Non-pigmented ciliary epithelial cell (primary cell): ENCODE measurements at regions not wholly inside any gene's neighbourhood (a gene's known extent, or its start where the extent isn't known, plus 50 kb on each side); places are given as distances from the start of the nearest gene placed in this dataset.

Source experiments
- DNase-seq: peaks from one replicate; pipeline ENCODE4 v3.0.0-alpha.2; 2010; ENCODE audit warnings: low read depth

GRCh38 chr1:235027076-235027861 lies 101.4 kb downstream of the TOMM20 start:
- DNase-seq = no peak

DNA sequence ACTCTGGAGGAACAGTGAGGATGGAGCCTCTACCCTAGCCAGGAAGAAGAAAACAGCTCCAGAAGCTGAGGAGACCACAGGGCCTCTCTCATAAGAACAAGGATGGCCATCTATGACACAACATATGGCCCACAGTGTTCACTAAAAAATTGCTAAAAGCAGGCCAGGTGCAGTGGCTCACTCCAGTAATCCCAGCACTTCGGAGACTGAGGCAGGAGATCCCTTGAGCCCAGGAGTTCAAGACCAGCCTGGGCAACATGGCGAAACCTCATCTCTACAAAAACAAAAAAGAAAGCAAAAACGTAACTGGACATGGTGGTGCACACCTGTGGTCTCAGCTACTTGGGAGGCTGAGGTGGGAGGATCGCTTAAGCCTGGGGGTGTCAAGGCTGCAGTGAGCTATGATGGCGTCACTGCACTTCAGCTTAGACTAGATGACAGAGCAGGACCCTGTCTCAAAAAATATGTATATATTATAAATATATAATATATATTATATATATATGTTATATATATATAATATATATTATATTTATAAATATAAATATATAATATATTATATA lies 103.1 kb downstream of the TOMM20 start:
- DNase-seq = no peak

- no peak for DNase-seq
Measured at GRCh38 chr1:235024711-235025421, 103.8 kb downstream of the TOMM20 start.

- DNase-seq = no peak
Measured at GRCh38 chr1:235023711-235024439, 104.8 kb downstream of the TOMM20 start.

- no peak for DNase-seq
Measured at GRCh38 chr1:235022981-235023710, 105.5 kb downstream of the TOMM20 start.

DNA sequence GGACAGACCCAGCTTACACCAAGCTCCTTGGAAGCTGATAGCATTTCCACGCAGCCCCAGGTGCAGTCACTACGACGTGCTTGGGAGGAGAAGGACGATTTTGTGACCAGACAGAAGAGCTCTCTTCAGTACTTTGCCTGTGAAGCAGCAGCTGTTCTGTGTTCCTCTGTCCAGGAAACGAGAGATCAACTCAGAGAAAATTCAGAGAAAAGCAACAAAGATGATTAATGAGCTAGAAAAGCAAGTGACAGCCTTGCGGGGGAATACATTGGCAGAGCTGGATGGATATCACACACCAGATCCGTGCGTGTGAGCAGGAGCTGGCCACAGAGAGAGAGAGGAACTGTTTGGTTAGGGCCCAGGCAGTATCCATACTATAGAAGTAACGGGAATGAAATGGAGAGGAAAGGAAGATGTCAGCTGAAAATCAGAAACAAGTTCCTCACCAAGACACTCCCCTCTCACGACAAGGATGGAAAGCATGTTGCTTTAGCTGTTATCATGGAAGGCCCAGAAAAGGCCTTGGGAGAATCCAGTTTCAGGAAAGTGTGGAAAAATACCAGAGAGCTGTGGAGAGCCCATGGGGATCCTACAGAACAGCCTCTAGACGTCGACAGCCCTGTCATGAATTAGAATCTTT lies 106.2 kb downstream of the TOMM20 start:
- DNase-seq = no peak

DNA sequence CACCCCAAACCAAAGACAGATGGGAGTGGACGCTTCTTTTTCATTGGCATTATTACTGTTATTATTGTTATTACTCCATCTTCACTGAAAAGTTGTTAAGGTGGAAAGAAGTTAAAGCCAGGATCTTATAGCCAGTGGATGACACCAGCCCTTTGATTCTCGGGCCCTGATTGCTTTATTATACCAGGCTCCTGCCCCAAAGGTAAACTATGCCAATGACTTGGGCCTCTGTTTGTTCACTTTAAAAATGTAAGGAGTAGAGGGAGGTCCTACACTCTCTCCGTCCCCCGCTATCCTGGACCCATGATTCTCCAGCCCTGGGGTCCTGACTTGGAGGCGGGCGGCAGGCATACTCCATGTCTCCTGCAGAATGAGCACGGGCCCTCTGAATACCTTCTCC lies 106.8 kb downstream of the TOMM20 start:
- no peak for DNase-seq

- DNase-seq = no peak
Measured at GRCh38 chr1:235021321-235021720, 107.3 kb downstream of the TOMM20 start.

- no peak for DNase-seq
Measured at GRCh38 chr1:235019961-235020360, 108.7 kb downstream of the TOMM20 start.

GRCh38 chr1:235019471-235019870 lies 109.2 kb downstream of the TOMM20 start:
- no peak for DNase-seq

- DNase-seq = no peak
Measured at GRCh38 chr1:235018720-235019444, 109.8 kb downstream of the TOMM20 start.

DNA sequence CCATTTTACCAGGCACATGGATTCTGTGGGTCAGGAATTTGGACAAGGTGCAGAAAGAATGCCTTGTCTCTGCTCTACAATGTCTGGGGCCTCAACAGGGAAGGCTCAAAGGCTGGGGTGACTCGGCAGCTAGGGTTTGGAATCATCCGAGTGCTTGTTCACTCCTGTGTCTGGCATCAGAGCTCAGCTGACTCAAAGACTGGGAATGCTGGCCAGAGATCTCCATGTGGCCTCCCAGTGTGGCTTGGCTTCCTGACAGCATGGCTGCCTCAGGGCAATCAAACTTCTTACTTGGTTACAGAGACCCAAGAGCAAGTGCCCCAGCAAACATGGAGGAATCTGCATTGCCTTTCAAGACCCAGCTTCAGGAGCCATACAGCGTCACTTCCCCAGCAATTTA lies 110.5 kb downstream of the TOMM20 start:
- DNase-seq = peak; percentile 92

DNA sequence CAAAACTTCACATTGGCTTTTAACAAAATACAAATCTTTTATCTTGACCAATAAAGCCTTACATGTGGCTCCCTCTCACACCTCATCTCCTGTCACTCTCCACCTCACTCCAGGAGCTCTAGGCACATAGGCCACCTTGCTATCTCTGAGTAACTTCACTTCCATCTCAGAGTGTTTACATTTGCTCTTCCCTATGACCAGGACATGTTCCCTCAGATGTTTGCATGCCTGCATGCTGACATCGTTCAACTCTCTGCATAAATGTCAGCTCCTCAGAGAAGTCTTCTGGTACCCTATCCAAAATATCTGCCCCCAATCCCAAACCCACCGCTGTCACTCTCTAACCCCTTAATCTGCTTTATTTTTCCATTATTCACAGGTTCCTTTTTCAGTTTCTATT lies 110.9 kb downstream of the TOMM20 start:
- no peak for DNase-seq

DNA sequence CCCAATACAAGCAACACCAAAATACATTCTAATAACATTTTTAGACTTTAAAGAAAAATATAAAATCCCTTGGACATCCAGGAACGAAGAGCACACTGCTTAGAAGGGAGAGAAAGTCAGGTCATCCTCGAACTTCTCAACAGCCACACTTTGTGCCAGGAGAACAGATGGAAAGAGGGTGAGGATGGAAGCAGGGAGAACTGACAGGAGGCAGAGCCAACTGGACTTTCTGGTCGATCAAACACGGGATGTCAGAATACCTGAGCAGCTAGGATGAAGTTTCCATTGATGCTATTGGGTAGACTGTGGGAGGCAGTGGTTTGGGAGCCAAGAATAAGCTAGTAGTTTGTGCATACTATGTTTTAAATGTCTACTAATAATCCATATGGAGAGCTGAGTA lies 111.4 kb downstream of the TOMM20 start:
- no peak for DNase-seq

DNA sequence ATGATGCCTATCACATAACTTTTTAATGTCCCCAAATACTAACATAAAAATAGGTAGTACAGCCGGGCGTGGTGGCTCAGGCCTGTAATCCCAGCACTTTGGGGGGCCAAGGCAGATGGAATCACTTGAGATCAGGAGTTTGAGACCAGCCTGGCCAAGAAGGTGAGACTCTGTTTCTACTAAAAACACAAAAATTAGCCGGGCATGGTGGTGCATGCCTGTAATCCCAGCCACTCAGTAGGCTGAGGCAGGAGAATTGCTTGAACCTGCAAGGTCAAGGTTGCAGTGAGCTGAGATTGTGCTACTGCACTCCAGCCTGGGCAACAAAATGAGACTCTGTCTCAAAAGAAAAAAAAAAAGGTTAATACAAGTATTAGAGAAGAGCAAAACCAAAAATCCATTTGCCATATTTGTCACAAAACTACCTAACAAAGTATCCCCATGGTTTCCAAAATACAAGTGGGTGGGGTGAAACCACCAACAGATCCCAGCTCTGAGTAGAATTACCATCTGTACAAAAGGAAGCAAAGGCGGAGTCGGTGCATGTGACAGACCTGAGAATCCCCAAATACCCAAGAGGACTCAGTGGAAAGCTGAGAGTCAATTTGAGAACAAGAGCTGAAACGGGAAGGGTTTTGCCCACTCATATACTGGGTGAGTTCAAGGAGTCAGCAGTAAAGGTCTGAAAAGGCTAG lies 113.2 kb downstream of the TOMM20 start:
- DNase-seq = no peak

GRCh38 chr1:235014756-235015155 lies 113.9 kb downstream of the TOMM20 start:
- no peak for DNase-seq

DNA sequence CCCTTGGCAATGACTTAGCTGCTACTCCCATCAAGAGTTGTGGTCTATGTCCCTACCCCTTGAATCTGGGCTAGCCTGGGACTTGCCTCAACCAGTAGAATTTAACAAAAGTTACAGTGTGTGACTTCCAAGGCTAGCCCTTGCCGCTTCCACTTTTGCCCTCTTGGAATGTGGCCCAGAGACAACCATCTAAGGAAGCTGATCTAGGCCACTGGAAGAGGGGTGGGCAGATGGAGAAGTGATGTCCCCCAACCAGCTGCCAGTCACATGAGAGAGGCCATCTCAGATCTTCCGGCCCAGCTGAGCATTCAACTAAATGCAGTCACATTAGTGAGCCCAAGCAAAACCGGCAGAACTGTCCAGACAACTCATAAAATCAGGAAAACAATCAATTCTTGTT lies 115.1 kb downstream of the TOMM20 start:
- no peak for DNase-seq

DNA sequence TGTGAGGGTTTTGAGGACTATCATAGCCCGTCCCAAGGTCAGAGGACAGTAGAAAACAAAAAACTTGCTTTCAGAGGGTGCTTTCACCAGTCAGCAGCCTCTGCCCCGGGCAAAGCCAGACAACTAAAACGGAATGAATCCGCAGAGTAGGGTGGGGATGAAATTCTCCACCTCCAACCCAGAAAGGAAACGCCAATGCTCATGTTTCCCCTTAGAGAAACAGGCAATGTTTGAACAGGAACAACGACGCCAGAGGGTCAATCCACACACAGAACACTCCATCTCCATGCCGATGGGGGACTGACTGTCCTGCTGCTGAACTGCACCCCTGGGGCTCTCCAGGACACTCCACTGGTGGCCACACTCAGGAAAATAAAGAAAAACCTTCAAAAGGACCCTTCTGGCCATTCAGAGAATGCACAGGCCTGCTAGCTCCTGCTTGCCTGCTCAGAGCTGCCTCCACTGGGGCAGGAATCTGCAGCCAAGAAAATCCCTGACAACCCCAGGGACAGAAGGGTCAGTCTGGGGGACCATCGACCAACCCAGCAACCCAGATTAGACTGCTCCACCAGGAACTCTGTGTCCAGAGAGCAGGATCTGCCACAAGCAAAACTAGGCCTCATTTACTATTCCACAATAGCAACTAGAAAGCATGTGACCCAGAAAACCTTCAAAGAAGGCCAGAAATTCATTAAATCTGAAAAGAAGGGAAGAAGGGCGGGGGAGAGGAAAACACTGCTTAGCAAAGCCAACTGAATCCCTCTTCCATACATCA lies 116.0 kb downstream of the TOMM20 start:
- DNase-seq = no peak
